H1 (cell line): ENCODE measurements at regions not wholly inside any gene's neighbourhood (a gene's known extent, or its start where the extent isn't known, plus 50 kb on each side); places are given as distances from the start of the nearest gene placed in this dataset.

Source experiments
- CTCF ChIA-PET: fragments of 300-600 bp; sonication (Branson Sonifier 250); formaldehyde crosslinking; loops from one replicate; lab custom pipeline; 2021; ENCODE audit not compliant: partially characterized antibody; lab: Charles Lee
- POLR2A ChIA-PET: fragments of 300-600 bp; sonication (Branson Sonifier 250); formaldehyde crosslinking; loops from one replicate; lab custom pipeline; 2021; ENCODE audit warnings: inconsistent platforms; ENCODE audit not compliant: partially characterized antibody; lab: Charles Lee
- DNase-seq, 2 experiments: peaks; one replicate each; pipeline versions ENCODE4 v3.0.0 to v3.0.0-alpha.2; 2010 to 2022; ENCODE audit warnings: low spot score in 2 of 2, low read depth in 1 of 2, mixed read lengths in 1 of 2
- FAIRE-seq: peaks from 2 replicates; lab custom pipeline; 2011; peaks lifted over from hg19 to GRCh38; lab: Jason Lieb, UNC
- H2AFZ ChIP-seq: 2 replicates; pipeline ENCODE4 v1.8.1; 2012; ENCODE audit warnings: low read length, inconsistent platforms
- H2AK5ac ChIP-seq: 2 replicates; pipeline ENCODE4 v1.6.1; 2013; ENCODE audit warnings: low read depth, low read length
- H2BK120ac ChIP-seq: replicated peaks from 2 replicates; pipeline ENCODE3; 2013; ENCODE audit warnings: low read depth, low read length, inconsistent platforms
- H2BK12ac ChIP-seq: 2 replicates; pipeline ENCODE4 v1.6.1; 2013; ENCODE audit warnings: low read depth, low read length
- H2BK15ac ChIP-seq: 2 replicates; pipeline ENCODE4 v1.6.1; 2013; ENCODE audit warnings: low read length
- H2BK20ac ChIP-seq: 2 replicates; pipeline ENCODE4 v1.6.1; 2013; ENCODE audit warnings: low read length
- H2BK5ac ChIP-seq: 2 replicates; pipeline ENCODE4 v1.6.1; 2013; ENCODE audit warnings: low read depth, low read length
- H3K14ac ChIP-seq: 2 replicates; pipeline ENCODE4 v1.6.1; 2013; ENCODE audit warnings: inconsistent platforms; ENCODE audit not compliant: insufficient read length
- H3K18ac ChIP-seq: 2 replicates; pipeline ENCODE4 v1.6.1; 2013; ENCODE audit warnings: low read length; ENCODE audit errors: extremely low read depth
- H3K23ac ChIP-seq: 2 replicates; pipeline ENCODE4 v1.6.1; 2013; ENCODE audit warnings: inconsistent platforms; ENCODE audit not compliant: insufficient read length
- H3K23me2 ChIP-seq: 2 replicates; pipeline ENCODE4 v1.6.1; 2013; ENCODE audit warnings: low read depth, low read length
- H3K27ac ChIP-seq: 2 replicates; pipeline ENCODE4 v1.6.1; 2011; ENCODE audit warnings: low read depth, low read length, inconsistent platforms
- H3K27me3 ChIP-seq, 4 experiments: replicated peaks in 1 of 4; 1 replicate in 1 of 4; 2 replicates in 3 of 4; pipeline versions ENCODE4 v1.6.1 to v1.8.1; 2011 to 2013; ENCODE audit warnings: low read length in 3 of 4, mild to moderate bottlenecking in 3 of 4, inconsistent platforms in 2 of 4, mixed read lengths in 2 of 4, moderate library complexity in 1 of 4; ENCODE audit not compliant: control insufficient read depth in 3 of 4, insufficient read depth in 3 of 4; ENCODE audit errors: extremely low read depth in 1 of 4
- H3K36me3 ChIP-seq, 4 experiments: 2 replicates each; pipeline versions ENCODE4 v1.6.1 to v1.8.1; 2011 to 2013; ENCODE audit warnings: mild to moderate bottlenecking in 4 of 4, low read length in 3 of 4, moderate library complexity in 2 of 4, control low read depth in 1 of 4, inconsistent platforms in 1 of 4; ENCODE audit not compliant: insufficient read depth in 4 of 4, control insufficient read depth in 2 of 4
- H3K4ac ChIP-seq: replicated peaks from 2 replicates; pipeline ENCODE3; 2013; ENCODE audit warnings: low read length, low read depth, mixed read lengths, inconsistent platforms; ENCODE audit not compliant: insufficient read length
- H3K4me1 ChIP-seq, 4 experiments: replicated peaks in 1 of 4; 1 replicate in 1 of 4; 2 replicates in 3 of 4; pipeline versions ENCODE4 v1.6.1 to v1.8.1; 2011 to 2013; ENCODE audit warnings: low read length in 3 of 4, inconsistent platforms in 2 of 4, mixed read lengths in 1 of 4; ENCODE audit not compliant: insufficient read depth in 4 of 4, control insufficient read depth in 3 of 4
- H3K4me2 ChIP-seq, 2 experiments: 2 replicates each; pipeline versions ENCODE4 v1.6.1 to v1.8.1; 2011 to 2013; ENCODE audit warnings: low read depth in 2 of 2, low read length in 2 of 2, control low read depth in 1 of 2, inconsistent platforms in 1 of 2, mild to moderate bottlenecking in 1 of 2; ENCODE audit not compliant: insufficient read depth in 1 of 2
- H3K4me3 ChIP-seq, 4 experiments: fragments of 200-600, 300-600 bp in 1 of 4; sonication (generic), shearing (Covaris generic), sonication (Bioruptor Twin) in 1 of 4; 2 replicates each; pipeline versions ENCODE4 v1.5.1 to v1.8.1; 2011 to 2016; ENCODE audit warnings: low read length in 4 of 4, low read depth in 3 of 4, control low read depth in 2 of 4, inconsistent platforms in 2 of 4, mild to moderate bottlenecking in 2 of 4, mixed read lengths in 1 of 4, moderate library complexity in 1 of 4; ENCODE audit not compliant: insufficient read depth in 2 of 4; ENCODE audit errors: extremely low read depth in 1 of 4
- H3K56ac ChIP-seq: replicated peaks from 2 replicates; pipeline ENCODE3; 2013; ENCODE audit warnings: low read depth, mild to moderate bottlenecking, mixed read lengths, low read length, inconsistent platforms; ENCODE audit not compliant: insufficient read length
- H3K79me1 ChIP-seq: 2 replicates; pipeline ENCODE4 v1.6.1; 2013; ENCODE audit warnings: low read depth, low read length, control low read depth
- H3K79me2 ChIP-seq, 2 experiments: 2 replicates each; pipeline versions ENCODE4 v1.6.1 to v1.8.1; 2012 to 2013; ENCODE audit warnings: low read length in 2 of 2, mild to moderate bottlenecking in 2 of 2, inconsistent platforms in 1 of 2; ENCODE audit not compliant: insufficient read depth in 2 of 2, control insufficient read depth in 1 of 2
- H3K9ac ChIP-seq, 4 experiments: replicated peaks in 1 of 4; 1 replicate in 1 of 4; 2 replicates in 3 of 4; pipeline versions ENCODE4 v1.6.1 to v1.8.1; 2011 to 2013; ENCODE audit warnings: low read depth in 3 of 4, low read length in 3 of 4, control low read depth in 2 of 4, mild to moderate bottlenecking in 2 of 4, moderate library complexity in 2 of 4, inconsistent platforms in 1 of 4; ENCODE audit errors: extremely low read depth in 1 of 4
- H3K9me3 ChIP-seq, 2 experiments: 2 replicates each; pipeline versions ENCODE4 v1.6.1 to v1.8.1; 2012 to 2013; ENCODE audit warnings: mild to moderate bottlenecking in 2 of 2, moderate library complexity in 2 of 2, control low read depth in 1 of 2, inconsistent platforms in 1 of 2, low read depth in 1 of 2, low read length in 1 of 2, mixed read lengths in 1 of 2; ENCODE audit not compliant: insufficient read depth in 2 of 2
- H4K20me1 ChIP-seq, 2 experiments: replicated peaks in 1 of 2; 2 replicates each; pipeline versions ENCODE3 to v1.8.1; 2011 to 2013; ENCODE audit warnings: inconsistent platforms in 2 of 2, low read length in 2 of 2, mild to moderate bottlenecking in 1 of 2; ENCODE audit not compliant: insufficient read depth in 2 of 2, control insufficient read depth in 1 of 2
- H4K5ac ChIP-seq: 2 replicates; pipeline ENCODE4 v1.6.1; 2013; ENCODE audit warnings: low read length, low read depth, mixed read lengths, inconsistent platforms; ENCODE audit not compliant: insufficient read length
- H4K8ac ChIP-seq: 2 replicates; pipeline ENCODE4 v1.8.0; 2013; ENCODE audit warnings: mild to moderate bottlenecking, moderate library complexity, low read length, inconsistent platforms; ENCODE audit not compliant: insufficient read depth; ENCODE audit errors: extremely low read depth
- H4K91ac ChIP-seq: replicated peaks from 2 replicates; pipeline ENCODE3; 2013; ENCODE audit warnings: low read length, mixed read lengths, inconsistent platforms; ENCODE audit not compliant: insufficient read length
- ATF3 ChIP-seq: IDR thresholded peaks from 2 replicates; pipeline ENCODE4 v1.6.1; 2011; ENCODE audit warnings: low read depth, mild to moderate bottlenecking, low read length; ENCODE audit not compliant: insufficient read depth
- BCL11A ChIP-seq, 2 experiments: IDR thresholded peaks; one replicate each; pipeline ENCODE4 v1.6.1; 2011; ENCODE audit warnings: low read depth in 2 of 2, low read length in 2 of 2, mild to moderate bottlenecking in 2 of 2
- CBX5 ChIP-seq: fragments of 300-800, 300-1000 bp; sonication (generic); IDR thresholded peaks from 2 replicates; pipeline ENCODE4 v1.7.1; 2016; ENCODE audit warnings: antibody characterized with exemption, low read length, low read depth
- HDAC6 ChIP-seq: IDR thresholded peaks from one replicate; pipeline ENCODE4 v1.7.1; 2012; ENCODE audit warnings: low read depth, mild to moderate bottlenecking, inconsistent platforms, low read length, moderate library complexity
- KDM4A ChIP-seq: IDR thresholded peaks from one replicate; pipeline ENCODE4 v1.7.1; 2012; ENCODE audit warnings: low read depth, mild to moderate bottlenecking, moderate library complexity, low read length, inconsistent platforms; ENCODE audit not compliant: severe bottlenecking
- KDM5A ChIP-seq: fragments of 200-600 bp; IDR thresholded peaks from 2 replicates; pipeline ENCODE4 v1.7.1; 2012; ENCODE audit warnings: mild to moderate bottlenecking, low read length, inconsistent platforms, mixed read lengths
- NRF1 ChIP-seq: IDR thresholded peaks from 2 replicates; pipeline ENCODE4 v1.6.1; 2011; ENCODE audit warnings: mild to moderate bottlenecking, low read depth, low read length, improper control_type of control experiment
- POLR2A ChIP-seq, 2 experiments: IDR thresholded peaks; 1 replicate in 1 of 2; 2 replicates in 1 of 2; pipeline ENCODE4 v1.6.1; 2011; ENCODE audit warnings: low read depth in 2 of 2, low read length in 2 of 2, mild to moderate bottlenecking in 2 of 2; ENCODE audit errors: control extremely low read depth in 1 of 2
- POU5F1 ChIP-seq: IDR thresholded peaks from 2 replicates; pipeline ENCODE4 v1.6.1; 2011; ENCODE audit warnings: low read depth, mild to moderate bottlenecking, low read length, moderate library complexity
- TBP ChIP-seq: IDR thresholded peaks from 2 replicates; pipeline ENCODE4 v1.6.1; 2011; ENCODE audit warnings: low read depth, low read length, improper control_type of control experiment
- WGBS, 2 experiments: shearing (Covaris generic) in 1 of 2; methylation state at CpG; one replicate each; pipeline versions ENCODE4 v1.1.6 to v1.1.7; 2013 to 2015; ENCODE audit warnings: low lambda C conversion rate in 2 of 2, mixed read lengths in 2 of 2, inconsistent platforms in 1 of 2, low coverage in 1 of 2, missing lambda C conversion rate in 1 of 2; ENCODE audit not compliant: insufficient replicate concordance in 2 of 2, insufficient coverage in 1 of 2, insufficient read length in 1 of 2; ENCODE audit errors: extremely low coverage in 1 of 2, missing lambda C conversion rate in 1 of 2; 5-methylcytosine and 5-hydroxymethylcytosine counted together

GRCh38 chr5:167899490-167900070, 391.9 kb upstream of the WWC1 start:
- H2BK120ac ChIP-seq = no peak overlapping the region
- H2AFZ ChIP-seq = no peak overlapping the region
- H3K9me3 ChIP-seq = no peaks in the 10 kb centered on the region
- H2BK20ac ChIP-seq = no peak overlapping the region
- CTCF ChIA-PET = interaction anchor here (1.1 to 2.4 kb wide), 5 partner anchors 65 to 176 kb away, joined by 3 to 5 read pairs (median 3); no protein-coding TSS in a partner anchor
- DNase-seq (peak in 1 of 2 experiments; percentile 0), FAIRE-seq (no peak)
- H3K18ac ChIP-seq = no peak overlapping the region; the same call in 1 of the 2 replicates
- no peak overlapping the region for H2BK15ac ChIP-seq
- peak overlapping the region; percentile 1; the same call in 1 of the 2 replicates for H2AK5ac ChIP-seq
- H3K27ac ChIP-seq = no peak overlapping the region
- no peak overlapping the region for H3K4me3 ChIP-seq
- H4K5ac ChIP-seq = no peak overlapping the region
- peak overlapping the region; percentile 6; the same call in 1 of the 2 replicates for H2BK5ac ChIP-seq
- H3K27me3 ChIP-seq = no peaks in the 10 kb centered on the region
- H3K4me2 ChIP-seq = peak overlapping the region; percentile 20 to 52; a peak in 2 of 4 replicates
- H3K23me2 ChIP-seq = no peaks in the 10 kb centered on the region; the same call in 1 of the 2 replicates
- H3K4me1 ChIP-seq = peaks cover 0 to 20% (median 5%) of the 10 kb centered on the region in 4 experiments; a peak in 3 of 7 replicates
- no peaks in the 10 kb centered on the region for H3K36me3 ChIP-seq
- H3K9ac ChIP-seq = no peak overlapping the region
- H4K91ac ChIP-seq = no peak overlapping the region
- H3K4ac ChIP-seq = no peak overlapping the region
- no peak overlapping the region for H3K23ac ChIP-seq
- H3K79me2 ChIP-seq = no peaks in the 10 kb centered on the region
- H4K8ac ChIP-seq = no peak overlapping the region
- no peaks in the 10 kb centered on the region for H3K79me1 ChIP-seq
- POLR2A ChIA-PET = interaction anchor here (1.6 kb wide), 1 partner anchor 21 kb away, joined by 4 read pairs; no protein-coding TSS in a partner anchor
- H2BK12ac ChIP-seq = peak overlapping the region; percentile 45; the same call in 1 of the 2 replicates
- H4K20me1 ChIP-seq = no peaks in the 10 kb centered on the region
- 90% methylated on average over 8 of the region's 8 CpGs; no CpG with 5 or more reads in 1 of the 2 experiments for WGBS, 2 experiments
- H3K56ac ChIP-seq = no peak overlapping the region
- no peak overlapping the region for H3K14ac ChIP-seq
- TF ChIP-seq NRF1 (no peak), POLR2A (IDR thresholded peaks at IDR 0.05; ENCODE audit: control extremely low read depth in 1 of 2, low read depth in 2 of 2, low read length in 2 of 2) (no peak), TBP (no peak), KDM4A (no peak), POU5F1 (no peak), ATF3 (no peak), CBX5 (no peak), BCL11A (IDR thresholded peaks at IDR 0.05; ENCODE audit: low read depth in 2 of 2, low read length in 2 of 2) (no peak), KDM5A (no peak), HDAC6 (no peak)
